Neural progenitor cell (in vitro differentiated cells): ENCODE measurements at regions not wholly inside any gene's neighbourhood (a gene's known extent, or its start where the extent isn't known, plus 50 kb on each side); places are given as distances from the start of the nearest gene placed in this dataset.
A peak's percentile ranks its signal among the peaks of the same experiment; 100 is the strongest.

Source experiments
- DNase-seq: peaks from one replicate; pipeline ENCODE4 v3.0.0-alpha.2; 2016; ENCODE audit warnings: low spot score
- H2AFZ ChIP-seq: fragments of 200-600 bp; sonication (generic); replicated peaks from 2 replicates; pipeline ENCODE4 v1.6.1; 2016; ENCODE audit warnings: antibody characterized with exemption
- H3F3A ChIP-seq: fragments of 200-600 bp; sonication (generic); 2 replicates; pipeline ENCODE4 v1.6.1; 2016; ENCODE audit warnings: antibody characterized with exemption, low read depth
- H3K27ac ChIP-seq: fragments of 200-600 bp; sonication (generic); 2 replicates; pipeline ENCODE4 v1.5.1; 2016; ENCODE audit warnings: mild to moderate bottlenecking
- H3K27me3 ChIP-seq: fragments of 200-600 bp; sonication (generic); 2 replicates; pipeline ENCODE4 v1.6.1; 2016; ENCODE audit warnings: mild to moderate bottlenecking, moderate library complexity
- H3K36me3 ChIP-seq: fragments of 200-600 bp; sonication (generic); 2 replicates; pipeline ENCODE4 v1.5.1; 2016
- H3K4me1 ChIP-seq: fragments of 200-600 bp; sonication (generic); 2 replicates; pipeline ENCODE4 v1.6.1; 2016; ENCODE audit warnings: mixed run types
- H3K4me2 ChIP-seq: fragments of 200-600 bp; sonication (generic); 2 replicates; pipeline ENCODE4 v1.6.1; 2016
- H3K4me3 ChIP-seq: fragments of 200-600 bp; sonication (generic); 2 replicates; pipeline ENCODE4 v1.5.1; 2016
- H3K79me2 ChIP-seq: fragments of 200-600 bp; sonication (generic); 2 replicates; pipeline ENCODE4 v1.6.1; 2016; ENCODE audit warnings: low read depth
- H3K9ac ChIP-seq: fragments of 200-600 bp; sonication (generic); 2 replicates; pipeline ENCODE4 v1.6.1; 2016
- H3K9me3 ChIP-seq: fragments of 200-600 bp; sonication (generic); 2 replicates; pipeline ENCODE4 v1.5.1; 2016; ENCODE audit warnings: low read depth
- H4K20me1 ChIP-seq: fragments of 200-600 bp; sonication (generic); 2 replicates; pipeline ENCODE4 v1.6.1; 2016; ENCODE audit warnings: low read depth
- H3K27ac Mint-ChIP-seq: 3 replicates; pipeline ENCODE4 v1.8.0; 2021; ENCODE audit warnings: mixed read lengths
- H3K27me3 Mint-ChIP-seq: 2 replicates; pipeline ENCODE4 v1.8.0; 2022; ENCODE audit warnings: low read depth, mild to moderate bottlenecking, inconsistent platforms, moderate library complexity, mixed read lengths; ENCODE audit not compliant: insufficient read depth
- H3K36me3 Mint-ChIP-seq: 3 replicates; pipeline ENCODE4 v1.8.0; 2021; ENCODE audit warnings: mixed read lengths
- H3K4me1 Mint-ChIP-seq: 3 replicates; pipeline ENCODE4 v1.8.0; 2021; ENCODE audit warnings: mixed read lengths
- H3K4me3 Mint-ChIP-seq: 3 replicates; pipeline ENCODE4 v1.8.0; 2021; ENCODE audit warnings: mild to moderate bottlenecking, moderate library complexity, mixed read lengths
- H3K9me3 Mint-ChIP-seq: 3 replicates; pipeline ENCODE4 v1.8.0; 2020; ENCODE audit warnings: mixed read lengths
- EZH2 ChIP-seq: fragments of 200-600 bp; sonication (generic); IDR thresholded peaks from 2 replicates; pipeline ENCODE4 v1.6.1; 2017; ENCODE audit warnings: antibody characterized with exemption, mild to moderate bottlenecking, moderate library complexity
- EZH2phosphoT487 ChIP-seq: fragments of 200-600 bp; sonication (generic); IDR thresholded peaks from 2 replicates; pipeline ENCODE4 v1.6.1; 2017; ENCODE audit warnings: antibody characterized with exemption
- TF ChIP-seq, protein P1 (sequence below): fragments of 200-600 bp; sonication (generic); IDR thresholded peaks from 2 replicates; pipeline ENCODE4 v1.5.1; 2017; ENCODE audit warnings: antibody characterized with exemption, mild to moderate bottlenecking

GRCh38 chr6:160804639-160805038 is 102.6 kb downstream of the PLG start:
- Mint-ChIP-seq H3K36me3 (no peaks in the 10 kb centered on the region), H3K9me3 (no peaks in the 10 kb centered on the region), H3K4me1 (peaks cover under 1% of the 10 kb centered on the region), H3K27ac (no peak overlapping the region), H3K4me3 (no peak overlapping the region), H3K27me3 (peaks cover 2% of the 10 kb centered on the region)
- Histone ChIP-seq H3F3A (peaks cover 9% of the 10 kb centered on the region), H3K36me3 (peaks cover 4% of the 10 kb centered on the region), H3K9me3 (no peaks in the 10 kb centered on the region), H3K27me3 (no peaks in the 10 kb centered on the region), H3K79me2 (no peaks in the 10 kb centered on the region), H3K4me3 (no peak overlapping the region), H3K9ac (no peak overlapping the region), H4K20me1 (no peaks in the 10 kb centered on the region), H2AFZ (no peak overlapping the region), H3K4me2 (no peak overlapping the region), H3K27ac (no peak overlapping the region), H3K4me1 (no peaks in the 10 kb centered on the region)
- DNase-seq, result no peak
- no peak for TF ChIP-seq EZH2

- H3K27me3 Mint-ChIP-seq, result peaks cover 2% of the 10 kb centered on the region
- Histone ChIP-seq H3K9me3 (no peaks in the 10 kb centered on the region), H4K20me1 (no peaks in the 10 kb centered on the region), H3K36me3 (peaks cover 4% of the 10 kb centered on the region), H3K79me2 (no peaks in the 10 kb centered on the region), H3K4me1 (no peaks in the 10 kb centered on the region), H3K4me3 (no peak overlapping the region), H3K27ac (no peak overlapping the region), H3K4me2 (no peak overlapping the region), H3F3A (peaks cover 9% of the 10 kb centered on the region), H2AFZ (no peak overlapping the region), H3K9ac (no peak overlapping the region), H3K27me3 (no peaks in the 10 kb centered on the region)
- peaks cover 4% of the 10 kb centered on the region for H3K4me1 Mint-ChIP-seq
- no peaks in the 10 kb centered on the region for H3K9me3 Mint-ChIP-seq
- no peak overlapping the region for H3K4me3 Mint-ChIP-seq
- TF ChIP-seq, protein P1, sequence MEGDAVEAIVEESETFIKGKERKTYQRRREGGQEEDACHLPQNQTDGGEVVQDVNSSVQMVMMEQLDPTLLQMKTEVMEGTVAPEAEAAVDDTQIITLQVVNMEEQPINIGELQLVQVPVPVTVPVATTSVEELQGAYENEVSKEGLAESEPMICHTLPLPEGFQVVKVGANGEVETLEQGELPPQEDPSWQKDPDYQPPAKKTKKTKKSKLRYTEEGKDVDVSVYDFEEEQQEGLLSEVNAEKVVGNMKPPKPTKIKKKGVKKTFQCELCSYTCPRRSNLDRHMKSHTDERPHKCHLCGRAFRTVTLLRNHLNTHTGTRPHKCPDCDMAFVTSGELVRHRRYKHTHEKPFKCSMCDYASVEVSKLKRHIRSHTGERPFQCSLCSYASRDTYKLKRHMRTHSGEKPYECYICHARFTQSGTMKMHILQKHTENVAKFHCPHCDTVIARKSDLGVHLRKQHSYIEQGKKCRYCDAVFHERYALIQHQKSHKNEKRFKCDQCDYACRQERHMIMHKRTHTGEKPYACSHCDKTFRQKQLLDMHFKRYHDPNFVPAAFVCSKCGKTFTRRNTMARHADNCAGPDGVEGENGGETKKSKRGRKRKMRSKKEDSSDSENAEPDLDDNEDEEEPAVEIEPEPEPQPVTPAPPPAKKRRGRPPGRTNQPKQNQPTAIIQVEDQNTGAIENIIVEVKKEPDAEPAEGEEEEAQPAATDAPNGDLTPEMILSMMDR, result no peak
- no peak for TF ChIP-seq EZH2
- TF ChIP-seq EZH2phosphoT487, result no peak
- no peak for DNase-seq
- H3K36me3 Mint-ChIP-seq, result no peaks in the 10 kb centered on the region
- no peak overlapping the region for H3K27ac Mint-ChIP-seq
Measured at GRCh38 chr6:160808263-160808662, 106.2 kb downstream of the PLG start.

DNA sequence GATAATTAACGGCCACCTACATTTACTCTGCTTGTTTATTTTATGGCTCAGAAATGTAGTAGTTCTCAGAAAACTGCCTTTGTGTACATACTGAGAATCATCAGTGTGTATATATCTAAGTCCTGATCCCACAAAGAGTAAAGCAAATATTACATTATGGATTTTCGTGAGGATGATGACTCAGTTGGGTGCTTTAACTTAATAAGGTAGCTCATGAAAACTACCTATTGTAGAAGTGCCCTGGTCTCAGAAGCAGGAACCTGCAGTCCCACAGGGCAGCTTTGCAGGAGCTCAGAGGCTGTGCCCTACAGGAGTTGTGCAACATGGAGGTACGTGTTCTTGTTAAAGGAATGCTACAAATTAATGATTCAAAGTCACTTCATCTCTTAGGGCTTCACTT is 108.2 kb downstream of the PLG start:
- H3K4me2 ChIP-seq, result no peak overlapping the region
- Mint-ChIP-seq H3K27me3 (peaks cover 2% of the 10 kb centered on the region), H3K9me3 (no peaks in the 10 kb centered on the region), H3K27ac (no peak overlapping the region), H3K4me3 (no peak overlapping the region), H3K4me1 (peaks cover 4% of the 10 kb centered on the region), H3K36me3 (no peaks in the 10 kb centered on the region)
- H3K36me3 ChIP-seq, result no peaks in the 10 kb centered on the region
- no peaks in the 10 kb centered on the region for H4K20me1 ChIP-seq
- no peak for TF ChIP-seq EZH2
- TF ChIP-seq, protein P1, result no peak
- DNase-seq, result no peak
- H3K4me3 ChIP-seq, result no peak overlapping the region
- H3K79me2 ChIP-seq, result no peaks in the 10 kb centered on the region
- H3K9ac ChIP-seq, result no peak overlapping the region
- peaks cover 4% of the 10 kb centered on the region for H3F3A ChIP-seq
- no peak overlapping the region for H3K27ac ChIP-seq
- H3K27me3 ChIP-seq, result no peaks in the 10 kb centered on the region
- H3K9me3 ChIP-seq, result no peaks in the 10 kb centered on the region
- peak overlapping the region; percentile 59 for H2AFZ ChIP-seq
- no peaks in the 10 kb centered on the region for H3K4me1 ChIP-seq

DNA sequence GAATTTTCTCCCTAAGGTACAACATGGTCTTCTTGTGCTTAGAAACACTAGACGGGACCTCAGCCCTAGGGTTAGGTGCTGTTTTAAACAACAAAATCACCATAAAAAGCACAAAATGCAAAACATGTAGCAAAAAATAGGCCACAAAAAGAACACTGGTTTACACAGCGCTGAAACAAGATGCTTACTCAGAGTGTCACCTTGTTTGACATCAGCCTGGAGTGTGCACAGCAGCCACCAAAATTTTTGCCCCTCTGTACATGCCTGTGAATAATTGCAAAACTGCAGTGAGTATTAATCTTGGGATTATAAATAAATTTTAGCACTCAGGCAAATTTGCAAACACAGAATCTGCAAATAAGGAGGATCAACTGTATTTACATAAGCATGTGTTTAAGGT is 110.1 kb downstream of the PLG start:
- no peak overlapping the region for H3K4me3 ChIP-seq

More for the DNA sequence above, 110.1 kb downstream of the PLG start:
- Histone ChIP-seq H4K20me1 (no peaks in the 10 kb centered on the region), H3K79me2 (no peaks in the 10 kb centered on the region), H3K36me3 (no peaks in the 10 kb centered on the region), H3K27ac (no peak overlapping the region), H3K9ac (no peak overlapping the region), H3K4me1 (no peaks in the 10 kb centered on the region), H2AFZ (no peak overlapping the region), H3K9me3 (no peaks in the 10 kb centered on the region), H3K27me3 (no peaks in the 10 kb centered on the region), H3K4me2 (no peak overlapping the region), H3F3A (no peaks in the 10 kb centered on the region)
- Mint-ChIP-seq H3K4me3 (no peak overlapping the region), H3K27ac (no peak overlapping the region), H3K36me3 (no peaks in the 10 kb centered on the region), H3K9me3 (no peaks in the 10 kb centered on the region), H3K4me1 (peaks cover 4% of the 10 kb centered on the region), H3K27me3 (peaks cover under 1% of the 10 kb centered on the region)
- DNase-seq, result no peak
- TF ChIP-seq EZH2, result no peak
- TF ChIP-seq EZH2phosphoT487, result no peak
- TF ChIP-seq, protein P1, result no peak
